H1 (cell line): ENCODE measurements at regions not wholly inside any gene's neighbourhood (a gene's known extent, or its start where the extent isn't known, plus 50 kb on each side); places are given as distances from the start of the nearest gene placed in this dataset.

Experiments
- ATF3 ChIP-seq: IDR thresholded peaks from 2 replicates; pipeline ENCODE4 v1.6.1; 2011; ENCODE audit warnings: low read depth, mild to moderate bottlenecking, low read length; ENCODE audit not compliant: insufficient read depth
- CTBP2 ChIP-seq: IDR thresholded peaks from 2 replicates; pipeline ENCODE4 v1.7.0; 2011; ENCODE audit warnings: borderline replicate concordance, mild to moderate bottlenecking, moderate library complexity, mixed read lengths, low read length; ENCODE audit not compliant: insufficient read depth, insufficient read length

DNA sequence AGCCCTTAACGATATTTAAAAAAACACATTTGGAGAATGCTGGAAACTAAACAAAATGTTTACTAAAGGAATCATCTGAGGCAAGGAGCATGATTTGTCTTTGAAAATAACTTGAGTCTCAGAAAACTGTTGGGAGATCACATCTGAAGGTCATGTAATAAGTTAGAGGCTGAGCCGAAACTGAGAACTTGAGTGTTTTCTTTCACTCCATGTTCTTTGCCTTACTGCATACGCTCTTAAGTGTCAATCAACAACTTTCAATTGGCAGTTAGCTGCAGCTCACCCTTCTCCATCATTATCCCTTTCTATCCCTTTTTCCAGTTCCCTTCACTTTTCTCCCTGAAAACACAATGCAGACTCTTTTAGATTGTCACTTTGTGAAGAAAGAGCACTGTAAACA is 216.2 kb downstream of the ADGRA3 start (continued):
- TF ChIP-seq ATF3 (no peak), CTBP2 (no peak)
- TF ChIP-seq, all 59 proteins: peak for 0
